Astrocyte of the hippocampus (primary cell): ENCODE measurements at regions not wholly inside any gene's neighbourhood (a gene's known extent, or its start where the extent isn't known, plus 50 kb on each side); places are given as distances from the start of the nearest gene placed in this dataset.

Experiments
- DNase-seq: peaks from one replicate; pipeline ENCODE4 v3.0.0; 2011; ENCODE audit warnings: low read depth, low spot score

DNA sequence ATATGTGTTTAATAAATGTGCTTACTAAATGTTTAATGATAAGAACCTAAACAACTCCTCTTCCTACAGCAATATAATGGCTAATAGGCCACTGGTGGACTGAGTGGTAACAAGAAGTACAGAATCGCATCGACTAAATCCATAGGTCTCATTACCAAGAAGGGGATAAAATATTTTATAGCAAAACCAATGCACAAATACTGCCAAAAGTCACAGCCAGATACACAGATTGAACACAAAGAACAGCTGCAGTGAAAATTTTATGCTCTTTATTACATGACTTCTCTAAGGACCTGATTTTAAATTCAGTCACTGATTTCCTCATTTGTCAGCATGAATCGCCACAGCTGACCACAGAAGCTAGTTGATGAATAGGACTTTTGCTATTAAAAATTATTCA is 285.4 kb downstream of the DHX15 start:
- DNase-seq = no peak

DNA sequence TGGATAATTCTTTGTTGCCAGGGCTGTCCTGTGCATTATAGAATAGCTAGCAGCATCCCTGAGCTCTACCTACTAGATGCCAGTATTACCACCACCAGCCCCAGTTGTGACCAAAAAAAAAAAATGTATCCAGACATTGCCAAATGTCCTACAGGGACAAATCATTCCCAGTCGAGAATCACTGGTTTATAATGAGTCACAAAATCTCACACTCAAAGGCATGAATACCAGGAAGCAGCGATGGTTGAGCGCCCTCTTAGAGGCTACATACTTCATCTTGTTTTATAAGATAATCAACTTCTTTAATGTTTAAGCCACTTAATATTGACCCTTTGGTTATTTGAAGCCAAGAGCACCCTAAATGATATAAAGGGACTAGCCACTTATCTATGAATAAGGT is 297.3 kb downstream of the DHX15 start:
- no peak for DNase-seq

DNA sequence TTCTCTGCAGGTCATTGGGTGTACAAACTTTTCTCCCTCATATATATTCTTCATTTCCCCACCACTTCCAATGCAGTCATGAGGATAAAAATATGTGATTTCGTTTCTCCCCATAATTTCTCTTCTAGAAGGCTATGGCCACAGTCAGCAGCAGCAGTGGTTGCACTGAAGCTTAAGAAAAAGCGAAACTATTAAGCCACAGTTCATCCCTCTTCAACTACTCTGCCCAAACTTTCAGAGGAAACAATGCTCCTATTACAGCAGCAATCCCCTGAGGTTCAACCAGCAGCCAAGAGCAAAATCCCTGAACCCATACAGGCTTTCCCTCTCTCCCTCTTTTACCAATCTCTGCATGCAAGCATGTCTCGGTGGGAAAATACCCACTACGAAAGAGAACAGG is 298.6 kb downstream of the DHX15 start:
- no peak for DNase-seq

- DNase-seq = peak; percentile 14
Observed at GRCh38 chr4:24282446-24282845, 301.9 kb downstream of the DHX15 start.

GRCh38 chr4:24279911-24280375 is 304.4 kb downstream of the DHX15 start:
- DNase-seq = no peak

GRCh38 chr4:24279469-24279868 is 304.9 kb downstream of the DHX15 start:
- DNase-seq = no peak

- peak; percentile 39 for DNase-seq
Observed at GRCh38 chr4:24278693-24279092, 305.7 kb downstream of the DHX15 start.

DNA sequence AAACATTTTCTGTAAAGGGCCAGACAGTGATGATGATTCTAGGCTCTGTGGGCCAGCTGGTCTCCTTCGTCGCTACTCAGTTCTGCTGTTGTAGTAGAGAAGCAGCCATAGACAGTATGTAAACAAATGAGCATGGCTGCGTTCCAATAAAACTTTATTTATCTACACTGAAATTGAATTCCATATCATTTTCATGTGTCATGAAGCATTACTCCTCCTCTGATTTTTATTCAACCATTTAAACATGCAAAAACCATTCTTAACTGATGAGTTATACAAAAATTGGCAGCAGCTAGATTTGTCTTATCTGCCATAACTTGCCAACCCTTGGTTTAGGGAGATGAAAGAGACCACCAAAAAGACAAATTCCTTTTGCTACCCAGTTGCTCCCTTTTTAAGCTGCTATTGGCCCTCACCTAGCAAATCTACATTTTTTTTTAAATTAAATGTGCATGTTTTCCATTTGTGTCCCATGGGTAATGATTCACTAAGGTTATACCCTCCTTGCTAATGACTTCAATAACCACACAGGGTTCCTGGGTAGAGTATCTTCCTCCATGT is 309.9 kb downstream of the DHX15 start:
- DNase-seq = peak; percentile 59

DNA sequence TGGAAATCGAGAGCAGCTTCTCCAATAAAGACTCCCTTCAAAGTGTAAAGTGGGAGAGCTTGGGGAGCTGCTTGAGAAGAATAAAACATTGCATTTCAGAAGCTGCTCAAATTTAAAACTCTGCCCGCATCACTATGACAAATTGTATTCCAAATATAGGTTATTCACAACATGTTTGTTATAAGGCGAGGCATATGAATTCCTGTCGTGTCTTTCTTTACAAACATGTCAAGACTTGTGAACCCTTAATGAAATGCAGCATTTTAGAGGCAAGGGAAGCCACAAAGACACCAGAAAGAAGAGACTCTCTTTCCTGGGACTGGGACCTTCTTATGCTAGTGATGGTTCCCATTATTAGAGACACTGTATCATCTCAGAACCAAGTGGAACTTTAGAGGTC is 311.2 kb downstream of the DHX15 start:
- no peak for DNase-seq

GRCh38 chr4:24266951-24267722 is 317.2 kb downstream of the DHX15 start:
- DNase-seq = peak; percentile 93

GRCh38 chr4:24265989-24266388 is 318.4 kb downstream of the DHX15 start:
- DNase-seq = no peak

DNA sequence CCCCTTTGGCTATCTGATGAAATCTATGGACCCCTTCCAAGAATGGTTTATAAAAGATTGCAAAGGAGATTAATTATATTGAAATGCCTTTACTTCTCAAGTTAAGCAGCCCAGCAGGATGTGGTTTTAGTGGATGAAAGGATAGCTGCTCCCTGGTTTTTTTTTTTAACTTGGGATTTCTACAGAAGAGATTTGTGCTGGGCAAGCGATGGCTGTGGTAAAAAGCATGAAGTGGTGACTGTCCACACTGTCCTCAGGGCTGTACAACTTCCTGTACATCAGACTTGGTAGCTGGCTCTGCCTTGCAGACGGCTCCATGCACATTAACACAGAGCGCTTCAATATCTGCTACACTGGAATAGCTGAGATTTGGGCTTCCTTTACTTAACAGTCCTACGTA is 321.7 kb downstream of the DHX15 start:
- DNase-seq = peak; percentile 59

DNA sequence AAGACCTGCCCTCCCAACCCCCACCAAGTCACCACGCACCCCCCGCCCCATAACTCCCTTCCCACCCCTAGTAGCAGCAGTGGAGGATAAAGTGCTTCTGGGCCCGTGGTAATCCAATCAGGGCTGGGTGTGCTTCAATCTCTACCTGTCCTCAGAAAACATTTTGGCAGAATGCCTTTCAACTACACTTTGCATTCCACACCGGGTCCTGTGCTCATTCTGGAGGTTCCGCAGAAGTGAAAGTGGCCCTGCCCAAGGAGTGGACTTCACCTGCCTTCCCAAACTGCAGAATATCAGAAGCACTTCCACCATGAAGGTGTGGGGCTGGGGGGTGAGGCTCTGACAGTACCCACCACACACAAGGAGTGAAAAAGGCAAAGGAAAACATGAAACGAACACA is 322.3 kb downstream of the DHX15 start:
- DNase-seq = peak; percentile 54

GRCh38 chr4:24260923-24261564 is 323.3 kb downstream of the DHX15 start:
- DNase-seq = no peak

DNA sequence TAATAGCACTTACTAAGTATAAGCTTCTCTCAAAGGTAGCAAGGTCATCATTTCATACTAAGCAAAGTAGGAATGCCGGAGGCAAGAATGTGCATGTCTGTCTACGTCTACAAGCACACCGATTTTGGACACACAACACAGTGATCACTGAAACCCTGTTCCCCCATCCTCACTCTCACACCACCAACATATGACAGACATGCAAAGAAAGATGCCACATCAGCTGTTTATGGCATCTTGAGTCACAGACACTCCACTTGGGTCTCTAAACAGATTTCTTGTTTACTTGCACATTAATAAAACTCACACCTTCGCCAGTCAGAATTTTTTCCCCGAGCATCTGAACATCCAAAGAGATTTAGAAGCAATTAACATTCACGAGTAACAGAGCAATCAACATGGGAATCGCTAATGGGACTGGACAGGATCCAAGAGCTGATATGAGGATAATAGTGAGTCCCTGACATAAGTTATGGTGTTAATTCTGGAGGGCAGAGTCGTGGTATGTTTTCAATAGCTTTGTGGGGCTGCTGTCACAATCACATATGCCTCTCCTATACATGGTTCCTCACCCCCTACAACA is 324.1 kb downstream of the DHX15 start:
- DNase-seq = no peak

- no peak for DNase-seq
Observed at GRCh38 chr4:24256547-24256946, 327.8 kb downstream of the DHX15 start.

DNA sequence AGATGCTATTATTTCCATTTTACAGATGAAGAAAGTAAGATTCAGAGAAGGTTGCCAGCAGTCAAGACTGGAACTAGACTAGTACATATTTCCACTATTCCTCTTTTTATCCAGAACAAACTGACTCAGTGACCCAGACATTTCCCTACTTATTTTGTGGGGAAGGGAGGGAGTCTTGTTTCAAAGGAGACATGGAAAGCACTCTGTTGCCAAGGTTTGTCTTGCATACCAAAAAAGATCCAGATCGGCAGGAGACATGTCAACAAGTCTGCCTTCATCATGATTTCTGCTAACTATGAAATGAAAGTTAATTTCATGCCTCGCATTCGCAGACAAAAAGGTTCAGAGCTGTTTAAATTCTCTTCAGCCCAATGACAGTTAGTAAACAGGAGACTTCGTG is 328.3 kb downstream of the DHX15 start:
- DNase-seq = no peak

DNA sequence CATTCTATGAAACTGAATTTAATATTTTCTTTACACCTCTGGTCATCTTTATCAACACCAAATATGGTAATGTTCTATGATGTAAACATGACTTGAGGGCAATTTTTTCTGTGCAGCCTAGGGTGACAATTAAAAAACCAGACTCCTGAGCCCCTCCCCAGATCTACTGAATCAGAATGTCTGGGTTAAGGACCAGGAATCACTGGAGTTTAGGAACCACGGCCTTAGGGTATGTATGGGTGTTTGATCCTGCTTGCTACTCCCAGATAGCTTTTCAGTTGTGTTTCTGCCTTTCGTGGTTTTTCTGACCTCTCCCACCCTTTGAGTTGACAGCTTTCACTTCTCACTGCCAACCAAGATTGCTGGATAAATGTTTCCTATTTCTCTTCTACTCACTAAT is 332.2 kb downstream of the DHX15 start:
- DNase-seq = peak; percentile 17

DNA sequence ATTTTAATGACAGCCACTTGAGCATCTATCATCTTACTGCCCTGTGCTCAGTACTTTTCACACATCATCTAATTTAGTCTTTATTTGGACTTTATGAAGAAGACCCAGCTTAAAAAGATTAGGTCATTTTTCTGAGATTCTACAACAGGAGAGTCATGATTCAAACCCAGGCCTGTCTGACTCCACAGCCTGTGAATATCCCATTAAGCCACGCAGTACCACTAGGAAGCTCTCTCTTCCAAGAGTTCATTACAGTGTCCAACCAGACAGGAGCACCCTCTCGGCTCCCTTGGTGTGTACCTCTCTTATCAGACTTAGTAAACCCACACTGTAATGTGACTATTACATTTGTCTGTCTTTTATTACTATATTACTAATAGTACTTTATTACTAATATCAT is 332.8 kb downstream of the DHX15 start:
- DNase-seq = no peak

- no peak for DNase-seq
Observed at GRCh38 chr4:24249972-24250371, 334.4 kb downstream of the DHX15 start.

- no peak for DNase-seq
Observed at GRCh38 chr4:24248674-24249630, 335.4 kb downstream of the DHX15 start.

- peak; percentile 44 for DNase-seq
Observed at GRCh38 chr4:24245491-24245820, 338.9 kb downstream of the DHX15 start.
